Activated CD4-positive, alpha-beta memory T cell treated with anti-CD3 and anti-CD28 coated beads, Interleukin-2, amount 10 ng/mL, durations not matched to agents 7 days and 5 days (primary cell): ENCODE measurements at regions not wholly inside any gene's neighbourhood (a gene's known extent, or its start where the extent isn't known, plus 50 kb on each side); places are given as distances from the start of the nearest gene placed in this dataset.

Experiments used
- CTCF ChIA-PET: fragments of 350-600 bp; sonication (Branson Sonifier 250); formaldehyde crosslinking; loops from one replicate; lab custom pipeline; 2021; ENCODE audit warnings: antibody characterized with exemption, inconsistent platforms; lab: Charles Lee
- POLR2A ChIA-PET: fragments of 350-600 bp; sonication (Branson Sonifier 250); formaldehyde crosslinking; loops from one replicate; lab custom pipeline; 2021; ENCODE audit warnings: antibody characterized with exemption; lab: Charles Lee
- DNase-seq: peaks from one replicate; pipeline ENCODE4 v3.0.0-alpha.2; 2020
- H3K27ac Mint-ChIP-seq: one replicate; pipeline ENCODE4 v1.8.0; 2021; ENCODE audit warnings: mild to moderate bottlenecking, mixed read lengths
- H3K27me3 Mint-ChIP-seq: one replicate; pipeline ENCODE4 v1.8.0; 2021; ENCODE audit warnings: mixed read lengths
- H3K36me3 Mint-ChIP-seq: one replicate; pipeline ENCODE4 v1.8.0; 2021; ENCODE audit warnings: low read depth, mixed read lengths
- H3K4me1 Mint-ChIP-seq: one replicate; pipeline ENCODE4 v1.8.0; 2021; ENCODE audit warnings: mixed read lengths
- H3K4me3 Mint-ChIP-seq: one replicate; pipeline ENCODE4 v1.8.0; 2021; ENCODE audit warnings: mild to moderate bottlenecking, mixed read lengths
- H3K9me3 Mint-ChIP-seq: one replicate; pipeline ENCODE4 v1.8.0; 2021; ENCODE audit warnings: mixed read lengths

DNA sequence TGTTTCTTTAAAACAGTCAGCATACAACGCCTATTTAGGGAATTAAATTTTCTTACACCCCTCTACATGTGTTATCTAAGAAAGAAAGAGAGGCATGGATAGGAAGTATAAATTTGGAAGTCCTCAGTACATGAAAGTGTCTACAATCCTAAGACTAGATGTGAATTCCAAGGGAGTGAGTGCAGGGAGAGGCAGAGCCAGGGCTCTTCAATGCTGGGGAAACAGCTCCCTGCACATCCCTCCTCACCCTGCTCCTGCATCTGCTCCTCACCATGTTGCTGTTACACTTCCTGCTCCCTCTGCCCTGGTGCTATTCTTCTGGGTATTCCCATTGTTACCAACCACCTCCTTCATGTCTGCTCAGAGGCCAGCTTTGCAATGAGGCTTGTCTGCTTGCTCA, 229.1 kb upstream of the AKR1E2 start:
- Mint-ChIP-seq H3K9me3 (no peaks in the 10 kb centered on the region), H3K27ac (no peak overlapping the region), H3K4me1 (no peaks in the 10 kb centered on the region), H3K4me3 (no peak overlapping the region), H3K27me3 (peaks cover 3% of the 10 kb centered on the region), H3K36me3 (no peaks in the 10 kb centered on the region)
- ChIA-PET CTCF (no interaction called here), POLR2A (no interaction called here)
- DNase-seq: no peak

- Mint-ChIP-seq H3K9me3 (no peaks in the 10 kb centered on the region), H3K27ac (no peak overlapping the region), H3K36me3 (no peaks in the 10 kb centered on the region), H3K4me3 (no peak overlapping the region), H3K27me3 (peaks cover 3% of the 10 kb centered on the region), H3K4me1 (no peaks in the 10 kb centered on the region)
- no peak for DNase-seq
- CTCF ChIA-PET: no interaction called here
- POLR2A ChIA-PET: interaction anchor here (0.6 kb wide), 1 partner anchor 102 kb away, joined by 4 read pairs; no protein-coding TSS in a partner anchor
Measured at GRCh38 chr10:4595719-4596319, 230.2 kb upstream of the AKR1E2 start.

DNA sequence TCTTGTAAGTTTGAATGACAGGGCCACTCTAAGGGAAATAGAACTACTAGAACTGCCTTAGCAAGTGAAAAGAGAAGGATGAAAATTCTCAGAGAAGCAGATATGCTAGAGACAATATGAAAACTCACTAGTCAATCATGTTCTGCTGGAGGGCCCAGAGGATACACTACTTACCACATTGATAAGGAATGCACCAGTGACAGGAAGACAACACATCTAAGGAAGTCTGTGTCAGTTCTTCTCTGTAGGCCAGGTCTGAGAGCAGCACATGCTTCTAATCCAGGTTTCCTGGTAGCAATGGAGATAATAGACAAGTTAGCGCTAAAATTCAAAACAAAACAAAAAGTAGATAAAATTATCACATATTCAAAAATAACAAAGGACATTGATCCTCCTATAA, 235.2 kb upstream of the AKR1E2 start:
- H3K36me3 Mint-ChIP-seq: no peaks in the 10 kb centered on the region
- no peaks in the 10 kb centered on the region for H3K9me3 Mint-ChIP-seq
- no peak overlapping the region for H3K27ac Mint-ChIP-seq

GRCh38 chr10:4588824-4589223, 237.2 kb upstream of the AKR1E2 start:
- ChIA-PET POLR2A (no interaction called here), CTCF (no interaction called here)
- Mint-ChIP-seq H3K36me3 (no peaks in the 10 kb centered on the region), H3K27ac (no peak overlapping the region), H3K4me3 (no peak overlapping the region), H3K27me3 (no peaks in the 10 kb centered on the region), H3K9me3 (no peaks in the 10 kb centered on the region), H3K4me1 (no peaks in the 10 kb centered on the region)
- no peak for DNase-seq

More for the DNA sequence above, 235.2 kb upstream of the AKR1E2 start:
- CTCF ChIA-PET: no interaction called here
- POLR2A ChIA-PET: no interaction called here
- Mint-ChIP-seq H3K4me1 (no peaks in the 10 kb centered on the region), H3K27me3 (no peaks in the 10 kb centered on the region), H3K4me3 (no peak overlapping the region)
- DNase-seq: no peak

DNA sequence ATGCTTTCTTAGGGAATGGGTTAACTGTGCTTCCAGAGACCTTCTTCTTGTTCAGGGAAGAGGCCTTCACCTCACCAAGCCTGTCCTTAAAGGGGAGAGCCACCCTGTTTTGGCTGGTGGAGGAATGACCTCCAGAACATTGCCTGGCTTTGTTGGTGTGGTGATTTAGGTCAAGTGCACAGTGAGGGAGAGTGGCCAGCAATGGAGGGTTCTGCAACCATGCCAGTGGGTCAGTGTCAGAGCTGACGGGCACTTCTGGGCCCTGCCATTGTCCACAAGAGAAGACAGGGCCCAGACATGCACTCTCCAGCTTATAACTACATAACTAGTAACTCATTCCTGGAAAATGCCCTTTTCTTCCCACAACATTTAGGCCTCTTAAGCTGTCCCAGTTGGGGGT, 238.5 kb upstream of the AKR1E2 start:
- ChIA-PET CTCF (no interaction called here), POLR2A (no interaction called here)
- no peaks in the 10 kb centered on the region for H3K36me3 Mint-ChIP-seq
- H3K4me1 Mint-ChIP-seq: no peaks in the 10 kb centered on the region
- H3K4me3 Mint-ChIP-seq: no peak overlapping the region
- no peaks in the 10 kb centered on the region for H3K9me3 Mint-ChIP-seq
- DNase-seq: no peak
- no peak overlapping the region for H3K27ac Mint-ChIP-seq
- no peaks in the 10 kb centered on the region for H3K27me3 Mint-ChIP-seq

DNA sequence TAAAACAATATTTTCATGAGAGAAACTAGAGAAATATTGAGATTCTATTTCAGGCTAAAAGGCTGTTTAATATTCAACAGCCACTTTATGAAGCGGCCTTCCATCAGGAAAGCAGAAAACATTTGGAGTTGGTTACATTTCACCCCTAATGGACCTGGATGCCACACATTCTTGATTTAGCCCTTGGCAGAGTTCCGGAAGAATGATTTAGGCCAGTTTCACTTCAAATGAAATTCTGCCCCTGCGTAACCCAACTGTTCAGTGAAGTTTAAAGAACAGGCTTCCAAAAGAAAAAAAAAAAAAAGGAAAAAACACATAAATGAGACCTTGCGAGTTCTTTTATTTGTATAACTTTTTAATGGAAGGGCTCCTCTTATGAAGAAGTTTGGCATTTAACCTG, 239.2 kb upstream of the AKR1E2 start:
- Mint-ChIP-seq H3K36me3 (no peaks in the 10 kb centered on the region), H3K4me3 (no peak overlapping the region), H3K9me3 (no peaks in the 10 kb centered on the region), H3K27me3 (no peaks in the 10 kb centered on the region), H3K4me1 (no peaks in the 10 kb centered on the region), H3K27ac (no peak overlapping the region)
- ChIA-PET POLR2A (no interaction called here), CTCF (interaction anchor here (0.6 kb wide), 1 partner anchor 912 kb away, joined by 5 read pairs; no protein-coding TSS in a partner anchor)
- DNase-seq: no peak

DNA sequence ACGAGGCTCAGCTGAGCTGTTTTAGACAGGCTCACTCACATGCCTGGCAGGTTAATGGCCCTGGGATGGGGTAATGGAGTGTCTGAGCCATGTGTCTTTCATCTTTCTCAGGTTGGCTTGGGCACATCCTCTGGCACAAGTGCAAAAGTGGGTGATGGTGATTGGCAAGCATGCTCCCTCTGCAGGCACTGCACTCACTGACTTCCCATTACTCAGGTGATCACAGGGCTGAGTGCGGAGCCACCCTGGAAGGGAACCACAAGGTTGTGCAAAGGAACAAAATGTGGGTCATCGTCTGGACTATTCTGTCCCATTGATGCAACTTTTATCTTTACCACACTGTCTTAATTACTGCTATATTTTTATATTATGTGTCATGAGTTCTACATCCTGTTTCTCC, 244.1 kb upstream of the AKR1E2 start:
- Mint-ChIP-seq H3K36me3 (no peaks in the 10 kb centered on the region), H3K27ac (no peak overlapping the region), H3K4me3 (no peak overlapping the region), H3K27me3 (peaks cover 4% of the 10 kb centered on the region), H3K4me1 (no peaks in the 10 kb centered on the region), H3K9me3 (no peaks in the 10 kb centered on the region)
- DNase-seq: no peak
- CTCF ChIA-PET: no interaction called here
- POLR2A ChIA-PET: no interaction called here

DNA sequence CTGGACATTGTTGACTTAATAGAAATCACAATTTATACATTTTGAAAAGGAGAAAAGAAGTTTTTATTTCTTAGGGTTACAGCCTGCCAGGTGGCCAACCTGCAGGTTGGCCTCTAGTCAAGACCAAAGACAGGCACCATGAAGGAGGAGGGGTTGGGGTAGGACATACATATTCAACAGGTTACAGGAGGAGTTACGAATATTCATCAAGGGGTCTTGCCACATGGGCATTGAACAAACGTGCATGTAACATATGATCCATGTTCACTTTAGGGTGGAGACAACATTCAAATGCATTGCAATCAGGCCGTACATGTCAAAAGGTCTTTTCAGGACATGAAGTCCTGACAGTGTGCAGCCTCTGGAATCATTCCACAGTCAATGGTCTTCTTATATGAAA, 246.2 kb upstream of the AKR1E2 start:
- Mint-ChIP-seq H3K4me3 (no peak overlapping the region), H3K4me1 (no peaks in the 10 kb centered on the region), H3K9me3 (no peaks in the 10 kb centered on the region), H3K27ac (no peak overlapping the region), H3K27me3 (peaks cover 5% of the 10 kb centered on the region), H3K36me3 (no peaks in the 10 kb centered on the region)
- no peak for DNase-seq
- CTCF ChIA-PET: interaction anchor here (0.6 kb wide), 1 partner anchor 844 kb away, joined by 3 read pairs; no protein-coding TSS in a partner anchor
- POLR2A ChIA-PET: no interaction called here

DNA sequence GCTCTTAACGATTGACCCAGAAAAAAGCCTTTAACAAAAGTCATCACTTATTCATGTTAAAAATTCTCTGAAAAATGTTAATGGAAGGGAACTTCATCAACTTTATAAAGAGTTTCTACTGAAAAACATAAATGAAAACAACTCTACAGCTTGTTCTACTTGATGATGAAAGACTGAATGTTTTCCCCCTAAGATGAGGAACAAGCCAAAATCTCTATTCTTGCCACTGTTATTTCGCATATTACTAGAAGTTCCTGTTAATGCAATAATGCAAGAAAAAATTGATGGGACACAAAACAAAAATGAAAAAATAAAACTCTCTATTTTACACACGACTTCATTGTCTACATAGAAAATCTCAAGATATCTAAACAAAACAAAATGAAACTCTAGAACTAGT, 249.8 kb upstream of the AKR1E2 start:
- no peak overlapping the region for H3K27ac Mint-ChIP-seq
- no peaks in the 10 kb centered on the region for H3K36me3 Mint-ChIP-seq
- DNase-seq: no peak
- peaks cover 2% of the 10 kb centered on the region for H3K27me3 Mint-ChIP-seq
- ChIA-PET POLR2A (no interaction called here), CTCF (no interaction called here)
- H3K4me1 Mint-ChIP-seq: no peaks in the 10 kb centered on the region
- no peak overlapping the region for H3K4me3 Mint-ChIP-seq
- no peaks in the 10 kb centered on the region for H3K9me3 Mint-ChIP-seq

GRCh38 chr10:4569151-4569550, 256.9 kb upstream of the AKR1E2 start:
- Mint-ChIP-seq H3K9me3 (no peaks in the 10 kb centered on the region), H3K27ac (no peak overlapping the region), H3K36me3 (no peaks in the 10 kb centered on the region), H3K4me1 (no peaks in the 10 kb centered on the region), H3K27me3 (peaks cover 2% of the 10 kb centered on the region), H3K4me3 (no peak overlapping the region)
- CTCF ChIA-PET: no interaction called here
- POLR2A ChIA-PET: no interaction called here
- no peak for DNase-seq

DNA sequence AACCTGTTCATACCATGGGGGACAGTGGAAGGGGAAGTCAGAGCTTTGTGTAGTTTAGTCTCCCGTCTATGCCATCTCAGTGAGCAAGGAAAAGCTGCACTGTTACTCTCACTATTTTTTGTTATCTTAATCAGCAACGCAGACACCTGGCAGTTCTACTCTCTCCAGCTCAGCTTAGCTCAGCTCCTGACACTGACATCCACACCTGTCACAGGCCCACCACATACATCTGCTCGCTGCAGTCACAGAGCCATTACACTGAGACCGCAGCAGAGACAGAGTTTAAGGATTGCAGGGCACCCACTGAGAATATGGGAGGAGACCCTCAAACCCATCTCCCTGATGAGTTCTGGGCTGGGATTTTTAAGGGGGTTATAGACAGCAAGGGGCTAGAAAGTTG, 257.3 kb upstream of the AKR1E2 start:
- H3K27me3 Mint-ChIP-seq: peaks cover 2% of the 10 kb centered on the region
- H3K4me3 Mint-ChIP-seq: no peak overlapping the region
- ChIA-PET CTCF (no interaction called here), POLR2A (no interaction called here)
- H3K9me3 Mint-ChIP-seq: no peaks in the 10 kb centered on the region
- H3K4me1 Mint-ChIP-seq: no peaks in the 10 kb centered on the region
- no peaks in the 10 kb centered on the region for H3K36me3 Mint-ChIP-seq
- no peak overlapping the region for H3K27ac Mint-ChIP-seq
- no peak for DNase-seq

GRCh38 chr10:4568086-4568485, 257.9 kb upstream of the AKR1E2 start:
- ChIA-PET POLR2A (no interaction called here), CTCF (no interaction called here)
- DNase-seq: no peak
- Mint-ChIP-seq H3K4me1 (no peaks in the 10 kb centered on the region), H3K9me3 (no peaks in the 10 kb centered on the region), H3K4me3 (no peak overlapping the region), H3K27me3 (peaks cover 2% of the 10 kb centered on the region), H3K27ac (no peak overlapping the region), H3K36me3 (no peaks in the 10 kb centered on the region)

GRCh38 chr10:4567637-4568036, 258.4 kb upstream of the AKR1E2 start:
- DNase-seq: no peak
- ChIA-PET CTCF (no interaction called here), POLR2A (no interaction called here)
- Mint-ChIP-seq H3K36me3 (no peaks in the 10 kb centered on the region), H3K9me3 (no peaks in the 10 kb centered on the region), H3K4me3 (no peak overlapping the region), H3K27me3 (peaks cover 2% of the 10 kb centered on the region), H3K27ac (no peak overlapping the region), H3K4me1 (no peaks in the 10 kb centered on the region)

DNA sequence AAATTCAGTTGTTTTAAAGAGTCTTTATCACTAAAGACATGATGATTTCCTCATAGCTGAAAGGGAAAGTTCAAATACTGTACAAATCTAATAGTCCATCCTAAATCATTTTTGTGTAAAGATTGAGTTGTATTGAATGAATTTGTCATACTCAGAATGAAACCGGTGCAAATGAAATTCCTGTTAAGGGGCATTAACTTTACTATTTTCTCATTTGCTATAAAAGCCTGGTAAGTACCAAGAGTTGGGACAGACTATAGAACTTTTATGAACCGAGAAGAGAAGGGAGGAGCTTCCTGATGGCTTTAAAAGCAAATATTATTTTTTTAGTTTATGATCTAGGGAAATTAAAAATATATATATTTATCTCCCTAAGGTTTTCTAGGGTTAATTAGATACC, 260.0 kb upstream of the AKR1E2 start:
- H3K4me1 Mint-ChIP-seq: no peaks in the 10 kb centered on the region
- no peak overlapping the region for H3K27ac Mint-ChIP-seq
- CTCF ChIA-PET: no interaction called here
- no peaks in the 10 kb centered on the region for H3K9me3 Mint-ChIP-seq
- no peak overlapping the region for H3K4me3 Mint-ChIP-seq
- peaks cover 7% of the 10 kb centered on the region for H3K27me3 Mint-ChIP-seq
- POLR2A ChIA-PET: no interaction called here
- no peak for DNase-seq
- H3K36me3 Mint-ChIP-seq: no peaks in the 10 kb centered on the region
